Stomach (tissue), 8 donors: ENCODE measurements at regions not wholly inside any gene's neighbourhood (a gene's known extent, or its start where the extent isn't known, plus 50 kb on each side); places are given as distances from the start of the nearest gene placed in this dataset.

Experiments used
- DNase-seq, 2 donors: peaks; one replicate each; pipeline versions ENCODE4 v3.0.0 to v3.0.0-alpha.2; 2013 to 2019
- H3K27ac ChIP-seq, 5 donors: fragments of 200-600 bp in 4 of 5; sonication (generic) in 4 of 5; one replicate each; pipeline ENCODE4 v1.5.1; 2013 to 2019; ENCODE audit warnings: mild to moderate bottlenecking in 1 of 5, moderate library complexity in 1 of 5
- H3K27me3 ChIP-seq, 3 donors: fragments of 200-600 bp; sonication (generic); one replicate each; pipeline ENCODE4 v1.5.1; 2017 to 2019; ENCODE audit warnings: mixed run types in 1 of 3
- H3K36me3 ChIP-seq, 4 donors: fragments of 200-600 bp; sonication (generic); 1 replicate in 3 of 4; 2 replicates in 1 of 4; pipeline ENCODE4 v1.5.1; 2016 to 2019
- H3K4me1 ChIP-seq, 4 donors: fragments of 200-600 bp; sonication (generic); one replicate each; pipeline ENCODE4 v1.5.1; 2016 to 2019
- H3K4me3 ChIP-seq, 4 donors: fragments of 200-600 bp; sonication (generic) in 3 of 4; one replicate each; pipeline ENCODE4 v1.5.1; 2016 to 2019; ENCODE audit warnings: mild to moderate bottlenecking in 1 of 4
- H3K9me3 ChIP-seq, 4 donors: fragments of 200-600 bp; sonication (generic); one replicate each; pipeline ENCODE4 v1.5.1; 2016 to 2019
- EP300 ChIP-seq: sonication (generic); formaldehyde crosslinking; IDR thresholded peaks from one replicate; pipeline ENCODE4 v1.6.1; 2017; ENCODE audit warnings: antibody characterized with exemption
- POLR2A ChIP-seq, 4 donors: fragments of 450-650 bp; IDR thresholded peaks; one replicate each; pipeline ENCODE4 v1.6.1; 2016; ENCODE audit warnings: antibody characterized with exemption in 4 of 4, control low read depth in 2 of 4, mild to moderate bottlenecking in 1 of 4, moderate library complexity in 1 of 4
- POLR2AphosphoS5 ChIP-seq, 3 donors: sonication (generic); formaldehyde crosslinking; IDR thresholded peaks; one replicate each; pipeline ENCODE4 v1.6.1; 2016; ENCODE audit warnings: antibody characterized with exemption in 3 of 3
- WGBS, 5 donors: extraction: QIAGEN DNeasy Blood & Tissue Kit in 3 of 5; methylation state at CpG; one replicate each; pipeline versions ENCODE4 v1.1.5 to v1.1.7; 2013 to 2018; 5-methylcytosine and 5-hydroxymethylcytosine counted together
- intact Hi-C: fragments of 100-400 bp; cut with DNase I; formaldehyde crosslinking; loops from one replicate; pipeline ENCODE4 v1.15.1; 2023; ENCODE audit warnings: low total_unique reads
- TF ChIP-seq, protein P1 (sequence below), 7 experiments: fragments of 450-650 bp in 4 of 7; fragments of 200-600 bp in 3 of 7; sonication (generic) in 3 of 7; IDR thresholded peaks; one replicate each; pipeline ENCODE4 v1.5.1; 2016 to 2019; ENCODE audit warnings: antibody characterized with exemption in 7 of 7, control low read depth in 2 of 7, mild to moderate bottlenecking in 1 of 7
- donor health status: healthy with polysubstance abuse.
- donor health status: Bipolar disorder and iron deficiency.
- donor health status: healthy.

DNA sequence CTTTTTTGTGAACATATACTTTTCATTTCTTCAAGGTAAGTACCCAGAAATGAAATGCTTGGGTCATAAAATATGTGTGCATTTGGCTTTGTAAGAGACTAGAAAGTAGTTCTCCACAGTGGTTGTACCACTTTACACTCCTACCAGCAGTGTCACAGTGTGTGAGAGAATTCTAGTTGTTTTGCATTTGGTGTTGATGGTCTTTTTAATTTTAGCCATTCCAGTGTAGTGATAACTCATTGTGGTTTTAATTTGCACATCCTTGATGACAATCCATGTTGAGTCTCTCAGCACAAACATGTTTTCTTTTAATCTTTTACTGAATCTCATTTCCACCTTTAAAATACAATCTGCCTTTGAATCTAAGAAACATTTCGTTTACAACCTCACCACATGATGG, 402.5 kb upstream of the ETAA1 start:
- WGBS, 5 donors = 54 to 58% (median 57%) methylated on average over 1 of the region's 1 CpG
- intact Hi-C loops = no loop called here
- Histone ChIP-seq H3K4me1 (no peaks in the 10 kb centered on the region), H3K27ac (no peak overlapping the region), H3K27me3 (no peaks in the 10 kb centered on the region), H3K4me3 (no peak overlapping the region), H3K36me3 (no peaks in the 10 kb centered on the region), H3K9me3 (no peaks in the 10 kb centered on the region)
- DNase-seq = no peak
- TF ChIP-seq POLR2A (IDR thresholded peaks at IDR 0.05) = no peak
- TF ChIP-seq, protein P1, sequence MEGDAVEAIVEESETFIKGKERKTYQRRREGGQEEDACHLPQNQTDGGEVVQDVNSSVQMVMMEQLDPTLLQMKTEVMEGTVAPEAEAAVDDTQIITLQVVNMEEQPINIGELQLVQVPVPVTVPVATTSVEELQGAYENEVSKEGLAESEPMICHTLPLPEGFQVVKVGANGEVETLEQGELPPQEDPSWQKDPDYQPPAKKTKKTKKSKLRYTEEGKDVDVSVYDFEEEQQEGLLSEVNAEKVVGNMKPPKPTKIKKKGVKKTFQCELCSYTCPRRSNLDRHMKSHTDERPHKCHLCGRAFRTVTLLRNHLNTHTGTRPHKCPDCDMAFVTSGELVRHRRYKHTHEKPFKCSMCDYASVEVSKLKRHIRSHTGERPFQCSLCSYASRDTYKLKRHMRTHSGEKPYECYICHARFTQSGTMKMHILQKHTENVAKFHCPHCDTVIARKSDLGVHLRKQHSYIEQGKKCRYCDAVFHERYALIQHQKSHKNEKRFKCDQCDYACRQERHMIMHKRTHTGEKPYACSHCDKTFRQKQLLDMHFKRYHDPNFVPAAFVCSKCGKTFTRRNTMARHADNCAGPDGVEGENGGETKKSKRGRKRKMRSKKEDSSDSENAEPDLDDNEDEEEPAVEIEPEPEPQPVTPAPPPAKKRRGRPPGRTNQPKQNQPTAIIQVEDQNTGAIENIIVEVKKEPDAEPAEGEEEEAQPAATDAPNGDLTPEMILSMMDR (IDR thresholded peaks at IDR 0.05) = no peak

DNA sequence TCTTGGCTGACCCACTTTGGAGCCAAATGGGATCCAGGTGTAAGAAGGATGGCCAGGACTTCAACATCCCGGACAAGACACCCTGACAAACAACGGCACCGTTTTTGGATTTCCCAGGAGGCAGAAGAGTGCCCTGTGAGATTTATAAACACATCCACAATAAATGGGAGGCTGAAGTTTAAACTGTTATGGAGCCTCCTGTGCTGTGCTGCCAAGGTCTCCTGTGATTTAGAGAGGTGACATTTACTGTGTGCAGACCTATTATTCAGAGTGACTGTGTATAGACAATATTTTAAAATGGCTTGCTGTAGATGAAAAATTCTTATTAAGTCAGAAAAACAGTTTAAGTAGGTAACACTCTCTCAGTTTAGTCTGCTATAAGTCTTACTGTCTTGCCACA, 401.5 kb upstream of the ETAA1 start:
- Histone ChIP-seq H3K4me3 (no peak overlapping the region), H3K27me3 (no peaks in the 10 kb centered on the region), H3K9me3 (no peaks in the 10 kb centered on the region), H3K27ac (no peak overlapping the region), H3K36me3 (no peaks in the 10 kb centered on the region), H3K4me1 (no peaks in the 10 kb centered on the region)
- TF ChIP-seq POLR2A (IDR thresholded peaks at IDR 0.05) (no peak), POLR2AphosphoS5 (IDR thresholded peaks at IDR 0.05) (no peak), EP300 (no peak)
- TF ChIP-seq, protein P1 (IDR thresholded peaks at IDR 0.05) = no peak
- no peak for DNase-seq
- intact Hi-C loops = no loop called here
- 66 to 93% (median 88%) methylated on average over 3 of the region's 3 CpGs for WGBS, 5 donors

DNA sequence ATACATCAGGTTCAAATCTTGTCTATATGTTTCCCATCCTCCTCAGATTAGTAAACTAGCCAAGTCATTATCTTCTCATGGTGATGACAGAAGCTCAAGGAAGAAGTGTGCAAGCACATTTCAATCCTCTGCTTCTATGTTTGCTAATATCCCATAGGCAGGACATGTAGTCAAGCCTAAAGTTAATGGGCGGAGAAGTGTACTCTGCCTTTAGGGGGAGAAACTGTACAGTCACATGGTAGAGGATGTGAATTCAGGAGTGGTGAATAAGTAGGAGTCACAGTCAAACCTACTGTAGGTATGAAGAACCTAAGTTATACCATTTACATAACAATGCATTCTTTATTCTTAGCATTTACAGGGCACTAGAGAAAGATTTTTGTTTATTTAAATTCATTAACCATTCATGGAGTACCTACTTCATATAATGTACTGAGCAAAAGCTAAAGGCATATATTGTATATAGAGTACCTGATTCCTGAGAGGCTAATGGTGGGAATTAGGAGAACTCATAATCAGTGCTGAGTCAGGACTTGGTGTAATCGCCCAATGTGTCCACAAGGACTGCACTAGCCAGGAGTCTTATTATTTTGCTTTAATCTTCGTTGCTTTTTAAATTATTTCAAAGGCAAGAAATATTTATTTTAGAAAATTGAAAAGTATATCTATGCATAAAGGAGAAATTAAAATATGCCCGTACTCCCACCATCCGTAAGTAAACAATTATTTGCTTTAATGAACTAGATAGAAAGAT, 394.3 kb upstream of the ETAA1 start:
- peaks cover 0 to 6% (median 0%) of the 10 kb centered on the region in 4 donors for H3K4me1 ChIP-seq
- 86 to 94% (median 93%) methylated on average over 5 of the region's 5 CpGs for WGBS, 5 donors
- no peak overlapping the region for H3K4me3 ChIP-seq
- no peak overlapping the region for H3K27ac ChIP-seq
- no peaks in the 10 kb centered on the region for H3K27me3 ChIP-seq
- no peaks in the 10 kb centered on the region for H3K9me3 ChIP-seq
- TF ChIP-seq POLR2A (IDR thresholded peaks at IDR 0.05) = no peak
- TF ChIP-seq POLR2AphosphoS5 (IDR thresholded peaks at IDR 0.05) = no peak
- TF ChIP-seq EP300 = no peak
- TF ChIP-seq, protein P1 (IDR thresholded peaks at IDR 0.05) = no peak
- DNase-seq = no peak
- intact Hi-C loops = no loop called here
- H3K36me3 ChIP-seq = no peaks in the 10 kb centered on the region

DNA sequence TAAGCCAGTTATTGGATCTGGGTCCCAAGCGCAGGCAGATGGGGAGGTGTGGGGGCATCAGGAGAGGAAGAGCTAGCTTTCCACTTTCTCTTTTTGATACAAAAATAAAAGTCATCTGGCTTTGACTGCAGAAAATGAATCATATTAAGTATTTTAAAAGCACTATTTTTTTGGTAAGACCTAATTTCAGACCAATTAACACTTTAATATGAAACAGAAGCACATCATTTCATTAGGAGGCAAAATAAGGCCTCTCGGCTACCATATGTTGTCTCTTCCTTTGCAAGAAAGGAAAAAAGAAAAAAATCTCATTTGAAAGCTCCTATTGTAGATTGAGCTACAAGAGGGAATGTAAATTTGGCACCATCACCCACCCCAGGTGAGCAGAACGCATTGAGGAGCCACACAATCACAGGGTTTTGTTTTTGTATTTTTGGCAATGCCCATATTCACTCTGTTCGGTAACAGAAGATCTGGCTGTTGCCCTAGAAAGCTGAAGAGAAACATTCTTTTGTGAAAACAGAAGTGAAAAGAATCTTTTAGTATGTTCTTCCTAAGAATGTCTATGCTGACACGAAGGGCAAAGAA, 390.7 kb upstream of the ETAA1 start:
- no peak for DNase-seq
- Histone ChIP-seq H3K27ac (no peak overlapping the region), H3K27me3 (no peaks in the 10 kb centered on the region), H3K4me1 (peaks cover 0 to 6% (median 0%) of the 10 kb centered on the region in 4 donors), H3K9me3 (no peaks in the 10 kb centered on the region), H3K4me3 (no peak overlapping the region), H3K36me3 (no peaks in the 10 kb centered on the region)
- intact Hi-C loops = no loop called here
- WGBS, 5 donors = 75 to 90% (median 86%) methylated on average over 5 of the region's 5 CpGs
- TF ChIP-seq EP300 (no peak), POLR2A (IDR thresholded peaks at IDR 0.05) (no peak), POLR2AphosphoS5 (IDR thresholded peaks at IDR 0.05) (no peak)
- TF ChIP-seq, protein P1 (IDR thresholded peaks at IDR 0.05) = no peak
